ENCODE measurements at regions not wholly inside any gene's neighbourhood (a gene's known extent, or its start where the extent isn't known, plus 50 kb on each side); places are given as distances from the start of the nearest gene placed in this dataset.

DNA sequence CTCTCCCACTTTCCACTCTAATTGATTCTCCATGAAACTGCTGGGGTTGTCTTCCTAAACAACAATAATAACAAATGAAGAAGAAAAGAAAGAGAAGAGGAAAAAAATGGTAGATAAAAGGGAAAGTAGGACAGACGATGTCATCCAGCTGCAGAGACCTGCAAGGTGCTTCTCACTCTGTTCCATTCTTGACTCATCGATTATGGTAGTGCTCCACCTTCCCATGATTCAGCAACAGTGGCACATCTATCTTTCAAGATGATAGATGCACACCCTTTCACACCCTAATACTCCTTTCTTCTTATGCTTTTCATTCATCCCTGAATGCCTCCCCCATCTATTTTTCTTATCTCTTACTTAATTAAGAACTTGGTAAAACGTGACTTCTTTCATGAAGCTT is 610.2 kb downstream of the NR4A2 start (continued):
- TF ChIP-seq JUNB (IDR thresholded peaks at IDR 0.05; ENCODE audit: unreplicated experiment) (no peak), REST (IDR thresholded peaks at IDR 0.05; ENCODE audit: unreplicated experiment) (no peak), NANOG (IDR thresholded peaks at IDR 0.05; ENCODE audit: borderline replicate concordance) (no peak), EZH2 (IDR thresholded peaks at IDR 0.05; ENCODE audit: low read depth, unreplicated experiment) (no peak), CREB1 (CRISPR knock-in tag; IDR thresholded peaks at IDR 0.05; ENCODE audit: low read depth) (no peak), EZH2phosphoT487 (IDR thresholded peaks at IDR 0.05; ENCODE audit: unreplicated experiment) (no peak), ZNF114 (CRISPR knock-in tag; IDR thresholded peaks at IDR 0.05) (no peak)
- TF ChIP-seq, protein P1, sequence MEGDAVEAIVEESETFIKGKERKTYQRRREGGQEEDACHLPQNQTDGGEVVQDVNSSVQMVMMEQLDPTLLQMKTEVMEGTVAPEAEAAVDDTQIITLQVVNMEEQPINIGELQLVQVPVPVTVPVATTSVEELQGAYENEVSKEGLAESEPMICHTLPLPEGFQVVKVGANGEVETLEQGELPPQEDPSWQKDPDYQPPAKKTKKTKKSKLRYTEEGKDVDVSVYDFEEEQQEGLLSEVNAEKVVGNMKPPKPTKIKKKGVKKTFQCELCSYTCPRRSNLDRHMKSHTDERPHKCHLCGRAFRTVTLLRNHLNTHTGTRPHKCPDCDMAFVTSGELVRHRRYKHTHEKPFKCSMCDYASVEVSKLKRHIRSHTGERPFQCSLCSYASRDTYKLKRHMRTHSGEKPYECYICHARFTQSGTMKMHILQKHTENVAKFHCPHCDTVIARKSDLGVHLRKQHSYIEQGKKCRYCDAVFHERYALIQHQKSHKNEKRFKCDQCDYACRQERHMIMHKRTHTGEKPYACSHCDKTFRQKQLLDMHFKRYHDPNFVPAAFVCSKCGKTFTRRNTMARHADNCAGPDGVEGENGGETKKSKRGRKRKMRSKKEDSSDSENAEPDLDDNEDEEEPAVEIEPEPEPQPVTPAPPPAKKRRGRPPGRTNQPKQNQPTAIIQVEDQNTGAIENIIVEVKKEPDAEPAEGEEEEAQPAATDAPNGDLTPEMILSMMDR (conservative IDR thresholded peaks at IDR 0.05; ENCODE audit: low read depth in 2 of 2): no peak
- TF ChIP-seq, protein P2, sequence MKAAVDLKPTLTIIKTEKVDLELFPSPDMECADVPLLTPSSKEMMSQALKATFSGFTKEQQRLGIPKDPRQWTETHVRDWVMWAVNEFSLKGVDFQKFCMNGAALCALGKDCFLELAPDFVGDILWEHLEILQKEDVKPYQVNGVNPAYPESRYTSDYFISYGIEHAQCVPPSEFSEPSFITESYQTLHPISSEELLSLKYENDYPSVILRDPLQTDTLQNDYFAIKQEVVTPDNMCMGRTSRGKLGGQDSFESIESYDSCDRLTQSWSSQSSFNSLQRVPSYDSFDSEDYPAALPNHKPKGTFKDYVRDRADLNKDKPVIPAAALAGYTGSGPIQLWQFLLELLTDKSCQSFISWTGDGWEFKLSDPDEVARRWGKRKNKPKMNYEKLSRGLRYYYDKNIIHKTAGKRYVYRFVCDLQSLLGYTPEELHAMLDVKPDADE (IDR thresholded peaks at IDR 0.05): no peak

- no peak for DNase-seq (ENCODE audit: low spot score)
- Histone ChIP-seq H3K79me2 (replicated peaks; ENCODE audit: insufficient read depth) (no peaks in the 10 kb centered on the region), H3K4me2 (no peak overlapping the region), H3K36me3 (ENCODE audit: insufficient read depth) (no peaks in the 10 kb centered on the region), H3K27me3 (ENCODE audit: insufficient read depth) (no peaks in the 10 kb centered on the region), H3K9me2 (ENCODE audit: insufficient read depth) (no peaks in the 10 kb centered on the region), H3K27ac (ENCODE audit: low read depth) (no peak overlapping the region), H3K4me1 (ENCODE audit: insufficient read depth) (no peaks in the 10 kb centered on the region), H3F3A (replicated peaks; ENCODE audit: low read depth) (no peaks in the 10 kb centered on the region), H4K20me1 (replicated peaks; ENCODE audit: insufficient read depth) (no peaks in the 10 kb centered on the region), H2AFZ (no peak overlapping the region), H3K4me3 (no peak overlapping the region)
- H3K4me1 Mint-ChIP-seq: no peaks in the 10 kb centered on the region; the same call in 2 of the 3 replicates
- no peak for ATAC-seq
- no peak overlapping the region for H3K27ac Mint-ChIP-seq
- H3K36me3 Mint-ChIP-seq (ENCODE audit: low read depth): no peaks in the 10 kb centered on the region
- H3K4me3 Mint-ChIP-seq: no peak overlapping the region
- H3K27me3 Mint-ChIP-seq (ENCODE audit: insufficient read depth, low read depth, poor library complexity): no peaks in the 10 kb centered on the region
- H3K9me3 Mint-ChIP-seq: no peaks in the 10 kb centered on the region
- TF ChIP-seq ZNF462 (CRISPR knock-in tag; IDR thresholded peaks at IDR 0.05): no peak
Observed at GRCh38 chr2:155715705-155716104, 616.8 kb downstream of the NR4A2 start.

Measured in GM23338 (cell line).